ENCODE measurements at regions not wholly inside any gene's neighbourhood (a gene's known extent, or its start where the extent isn't known, plus 50 kb on each side); places are given as distances from the start of the nearest gene placed in this dataset.
A peak's percentile ranks its signal among the peaks of the same experiment; 100 is the strongest.

- no peak for DNase-seq (ENCODE audit: low spot score)
- Mint-ChIP-seq H3K27me3 (ENCODE audit: low read depth) (no peaks in the 10 kb centered on the region), H3K27ac (no peak overlapping the region), H3K4me1 (ENCODE audit: low read depth) (peaks cover 2% of the 10 kb centered on the region), H3K36me3 (ENCODE audit: low read depth) (no peaks in the 10 kb centered on the region), H3K9me3 (peaks cover 15% of the 10 kb centered on the region), H3K4me3 (no peak overlapping the region)
Observed at GRCh38 chr1:243938208-243938607, 88.2 kb upstream of the AKT3 start.

GRCh38 chr1:243933495-243933894 lies 83.5 kb upstream of the AKT3 start:
- no peak overlapping the region for H3K4me3 Mint-ChIP-seq
- peaks cover 3% of the 10 kb centered on the region for H3K27me3 Mint-ChIP-seq (ENCODE audit: low read depth)
- no peak overlapping the region for H3K27ac Mint-ChIP-seq
- no peak for DNase-seq (ENCODE audit: low spot score)
- H3K9me3 Mint-ChIP-seq, result peaks cover 15% of the 10 kb centered on the region
- no peaks in the 10 kb centered on the region for H3K36me3 Mint-ChIP-seq (ENCODE audit: low read depth)
- H3K4me1 Mint-ChIP-seq (ENCODE audit: low read depth), result no peaks in the 10 kb centered on the region

GRCh38 chr1:243931957-243932356 lies 81.9 kb upstream of the AKT3 start:
- no peak overlapping the region for H3K4me3 Mint-ChIP-seq
- DNase-seq (ENCODE audit: low spot score), result no peak
- peaks cover 3% of the 10 kb centered on the region for H3K27me3 Mint-ChIP-seq (ENCODE audit: low read depth)
- no peak overlapping the region for H3K27ac Mint-ChIP-seq
- peaks cover 15% of the 10 kb centered on the region for H3K9me3 Mint-ChIP-seq
- no peaks in the 10 kb centered on the region for H3K36me3 Mint-ChIP-seq (ENCODE audit: low read depth)
- no peaks in the 10 kb centered on the region for H3K4me1 Mint-ChIP-seq (ENCODE audit: low read depth)

- Mint-ChIP-seq H3K27me3 (ENCODE audit: low read depth) (peaks cover 3% of the 10 kb centered on the region), H3K4me3 (no peak overlapping the region), H3K9me3 (peaks cover 15% of the 10 kb centered on the region), H3K27ac (no peak overlapping the region), H3K36me3 (ENCODE audit: low read depth) (no peaks in the 10 kb centered on the region), H3K4me1 (ENCODE audit: low read depth) (no peaks in the 10 kb centered on the region)
- no peak for DNase-seq (ENCODE audit: low spot score)
Observed at GRCh38 chr1:243930822-243931671, 81.0 kb upstream of the AKT3 start.

GRCh38 chr1:243927381-243927780 lies 77.3 kb upstream of the AKT3 start:
- H3K4me1 Mint-ChIP-seq (ENCODE audit: low read depth), result no peaks in the 10 kb centered on the region
- no peaks in the 10 kb centered on the region for H3K9me3 Mint-ChIP-seq
- no peak for DNase-seq (ENCODE audit: low spot score)
- H3K27me3 Mint-ChIP-seq (ENCODE audit: low read depth), result no peaks in the 10 kb centered on the region
- no peak overlapping the region for H3K27ac Mint-ChIP-seq
- no peak overlapping the region for H3K4me3 Mint-ChIP-seq
- no peaks in the 10 kb centered on the region for H3K36me3 Mint-ChIP-seq (ENCODE audit: low read depth)

GRCh38 chr1:243926803-243927245 lies 76.8 kb upstream of the AKT3 start:
- Mint-ChIP-seq H3K9me3 (no peaks in the 10 kb centered on the region), H3K4me3 (no peak overlapping the region), H3K36me3 (ENCODE audit: low read depth) (no peaks in the 10 kb centered on the region), H3K4me1 (ENCODE audit: low read depth) (no peaks in the 10 kb centered on the region), H3K27me3 (ENCODE audit: low read depth) (peaks cover 1% of the 10 kb centered on the region), H3K27ac (no peak overlapping the region)
- DNase-seq (ENCODE audit: low spot score), result no peak

- Mint-ChIP-seq H3K27me3 (ENCODE audit: low read depth) (peaks cover 5% of the 10 kb centered on the region), H3K4me1 (ENCODE audit: low read depth) (no peaks in the 10 kb centered on the region), H3K36me3 (ENCODE audit: low read depth) (no peaks in the 10 kb centered on the region), H3K27ac (no peak overlapping the region), H3K9me3 (no peaks in the 10 kb centered on the region), H3K4me3 (no peak overlapping the region)
- DNase-seq (ENCODE audit: low spot score), result no peak
Observed at GRCh38 chr1:243926299-243926698, 76.3 kb upstream of the AKT3 start.

- Mint-ChIP-seq H3K4me1 (ENCODE audit: low read depth) (no peaks in the 10 kb centered on the region), H3K4me3 (no peak overlapping the region), H3K36me3 (ENCODE audit: low read depth) (no peaks in the 10 kb centered on the region), H3K27me3 (ENCODE audit: low read depth) (peaks cover 14% of the 10 kb centered on the region), H3K27ac (peak overlapping the region; percentile 6), H3K9me3 (no peaks in the 10 kb centered on the region)
- DNase-seq (ENCODE audit: low spot score), result no peak
Observed at GRCh38 chr1:243924588-243925349, 74.7 kb upstream of the AKT3 start.

GRCh38 chr1:243924188-243924587 lies 74.1 kb upstream of the AKT3 start:
- H3K9me3 Mint-ChIP-seq, result no peaks in the 10 kb centered on the region
- no peak overlapping the region for H3K4me3 Mint-ChIP-seq
- no peak for DNase-seq (ENCODE audit: low spot score)
- no peak overlapping the region for H3K27ac Mint-ChIP-seq
- H3K27me3 Mint-ChIP-seq (ENCODE audit: low read depth), result peaks cover 16% of the 10 kb centered on the region
- H3K36me3 Mint-ChIP-seq (ENCODE audit: low read depth), result no peaks in the 10 kb centered on the region
- no peaks in the 10 kb centered on the region for H3K4me1 Mint-ChIP-seq (ENCODE audit: low read depth)

- Mint-ChIP-seq H3K9me3 (no peaks in the 10 kb centered on the region), H3K27me3 (ENCODE audit: low read depth) (peaks cover 22% of the 10 kb centered on the region), H3K27ac (no peak overlapping the region)
Observed at GRCh38 chr1:243923292-243924171, 73.5 kb upstream of the AKT3 start.

GRCh38 chr1:243921111-243921510 lies 71.1 kb upstream of the AKT3 start:
- no peak overlapping the region for H3K27ac Mint-ChIP-seq
- no peak overlapping the region for H3K4me3 Mint-ChIP-seq
- H3K36me3 Mint-ChIP-seq (ENCODE audit: low read depth), result no peaks in the 10 kb centered on the region
- DNase-seq (ENCODE audit: low spot score), result no peak
- H3K27me3 Mint-ChIP-seq (ENCODE audit: low read depth), result peaks cover 42% of the 10 kb centered on the region
- no peaks in the 10 kb centered on the region for H3K9me3 Mint-ChIP-seq
- H3K4me1 Mint-ChIP-seq (ENCODE audit: low read depth), result peaks cover 17% of the 10 kb centered on the region

More at GRCh38 chr1:243923292-243924171, 73.5 kb upstream of the AKT3 start:
- Mint-ChIP-seq H3K4me1 (ENCODE audit: low read depth) (no peaks in the 10 kb centered on the region), H3K36me3 (ENCODE audit: low read depth) (no peaks in the 10 kb centered on the region), H3K4me3 (no peak overlapping the region)
- DNase-seq (ENCODE audit: low spot score), result no peak

GRCh38 chr1:243917863-243918565 lies 68.0 kb upstream of the AKT3 start:
- Mint-ChIP-seq H3K27me3 (ENCODE audit: low read depth) (peaks cover 59% of the 10 kb centered on the region), H3K27ac (no peak overlapping the region), H3K9me3 (no peaks in the 10 kb centered on the region), H3K4me3 (peak overlapping the region; percentile 78), H3K36me3 (ENCODE audit: low read depth) (no peaks in the 10 kb centered on the region), H3K4me1 (ENCODE audit: low read depth) (peaks cover 17% of the 10 kb centered on the region)
- DNase-seq (ENCODE audit: low spot score), result no peak

GRCh38 chr1:243917177-243917862 lies 67.3 kb upstream of the AKT3 start:
- Mint-ChIP-seq H3K4me3 (peak overlapping the region; percentile 78), H3K9me3 (no peaks in the 10 kb centered on the region), H3K27ac (no peak overlapping the region), H3K36me3 (ENCODE audit: low read depth) (no peaks in the 10 kb centered on the region), H3K27me3 (ENCODE audit: low read depth) (peaks cover 59% of the 10 kb centered on the region), H3K4me1 (ENCODE audit: low read depth) (peaks cover 17% of the 10 kb centered on the region)
- DNase-seq (ENCODE audit: low spot score), result no peak

Data from T-helper 2 cell treated with Interferon-gamma antibody and Interleukin-4, amounts not matched to agents 5 μg/mL and 100 μg/mL, for 36 hours (primary cell).